ENCODE measurements at regions not wholly inside any gene's neighbourhood (a gene's known extent, or its start where the extent isn't known, plus 50 kb on each side); places are given as distances from the start of the nearest gene placed in this dataset.

- no peak for TF ChIP-seq ATF2 (CRISPR knock-in tag; IDR thresholded peaks at IDR 0.05; ENCODE audit: borderline replicate concordance, low read depth)
- no peak for TF ChIP-seq USF2 (CRISPR knock-in tag; IDR thresholded peaks at IDR 0.05)
- TF ChIP-seq NR3C1 (CRISPR knock-in tag; conservative IDR thresholded peaks at IDR 0.05; ENCODE audit: low read depth), result no peak
These were observed 394.2 kb upstream of the IRX2 start for GRCh38 chr5:3145641-3146040.

Measured in WTC11 (cell line).